ENCODE measurements at regions not wholly inside any gene's neighbourhood (a gene's known extent, or its start where the extent isn't known, plus 50 kb on each side); places are given as distances from the start of the nearest gene placed in this dataset.

DNA sequence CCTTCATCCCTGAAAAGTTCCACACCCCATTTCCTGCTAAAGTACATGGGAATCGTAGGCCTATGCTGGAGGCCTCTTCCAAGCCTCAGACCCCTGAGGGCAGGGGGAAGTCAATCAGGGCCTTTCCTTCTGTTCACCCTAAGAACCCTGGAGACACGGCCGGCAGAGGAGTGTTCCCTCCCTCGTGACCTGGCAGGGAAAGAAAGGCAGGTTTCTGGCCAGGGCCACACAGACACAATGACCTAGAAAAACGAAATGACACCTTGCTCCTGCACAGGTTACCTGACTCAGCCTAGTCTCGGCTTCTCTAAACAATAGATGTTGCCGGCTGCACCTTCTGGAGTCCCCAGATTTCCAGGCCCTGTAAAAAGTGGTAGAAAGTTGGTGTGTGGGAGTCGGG, 60.6 kb upstream of the CADM1 start:
- no peak overlapping the region for H3K9ac ChIP-seq (ENCODE audit: low read length)
- H3K27me3 ChIP-seq (ENCODE audit: insufficient read depth, low read depth, low read length) = no peaks in the 10 kb centered on the region
- H3K4me3 ChIP-seq (ENCODE audit: low read length) = no peak overlapping the region
- H4K20me1 ChIP-seq (ENCODE audit: insufficient read depth) = no peaks in the 10 kb centered on the region
- TF ChIP-seq TAF1 (IDR thresholded peaks at IDR 0.05; ENCODE audit: low read depth) (no peak), EZH2 (IDR thresholded peaks at IDR 0.05; ENCODE audit: borderline replicate concordance, insufficient read depth, low read length, poor library complexity, severe bottlenecking) (no peak), SMC3 (conservative IDR thresholded peaks at IDR 0.05; ENCODE audit: poor library complexity) (no peak), EP300 (conservative IDR thresholded peaks at IDR 0.05; ENCODE audit: poor library complexity, severe bottlenecking) (no peak), POLR2AphosphoS5 (IDR thresholded peaks at IDR 0.05) (no peak), MXI1 (conservative IDR thresholded peaks at IDR 0.05; ENCODE audit: poor library complexity, severe bottlenecking) (no peak), RAD21 (conservative IDR thresholded peaks at IDR 0.05) (no peak)
- TF ChIP-seq, protein P1, sequence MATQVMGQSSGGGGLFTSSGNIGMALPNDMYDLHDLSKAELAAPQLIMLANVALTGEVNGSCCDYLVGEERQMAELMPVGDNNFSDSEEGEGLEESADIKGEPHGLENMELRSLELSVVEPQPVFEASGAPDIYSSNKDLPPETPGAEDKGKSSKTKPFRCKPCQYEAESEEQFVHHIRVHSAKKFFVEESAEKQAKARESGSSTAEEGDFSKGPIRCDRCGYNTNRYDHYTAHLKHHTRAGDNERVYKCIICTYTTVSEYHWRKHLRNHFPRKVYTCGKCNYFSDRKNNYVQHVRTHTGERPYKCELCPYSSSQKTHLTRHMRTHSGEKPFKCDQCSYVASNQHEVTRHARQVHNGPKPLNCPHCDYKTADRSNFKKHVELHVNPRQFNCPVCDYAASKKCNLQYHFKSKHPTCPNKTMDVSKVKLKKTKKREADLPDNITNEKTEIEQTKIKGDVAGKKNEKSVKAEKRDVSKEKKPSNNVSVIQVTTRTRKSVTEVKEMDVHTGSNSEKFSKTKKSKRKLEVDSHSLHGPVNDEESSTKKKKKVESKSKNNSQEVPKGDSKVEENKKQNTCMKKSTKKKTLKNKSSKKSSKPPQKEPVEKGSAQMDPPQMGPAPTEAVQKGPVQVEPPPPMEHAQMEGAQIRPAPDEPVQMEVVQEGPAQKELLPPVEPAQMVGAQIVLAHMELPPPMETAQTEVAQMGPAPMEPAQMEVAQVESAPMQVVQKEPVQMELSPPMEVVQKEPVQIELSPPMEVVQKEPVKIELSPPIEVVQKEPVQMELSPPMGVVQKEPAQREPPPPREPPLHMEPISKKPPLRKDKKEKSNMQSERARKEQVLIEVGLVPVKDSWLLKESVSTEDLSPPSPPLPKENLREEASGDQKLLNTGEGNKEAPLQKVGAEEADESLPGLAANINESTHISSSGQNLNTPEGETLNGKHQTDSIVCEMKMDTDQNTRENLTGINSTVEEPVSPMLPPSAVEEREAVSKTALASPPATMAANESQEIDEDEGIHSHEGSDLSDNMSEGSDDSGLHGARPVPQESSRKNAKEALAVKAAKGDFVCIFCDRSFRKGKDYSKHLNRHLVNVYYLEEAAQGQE (IDR thresholded peaks at IDR 0.05; ENCODE audit: borderline replicate concordance) = no peak
- TF ChIP-seq, protein P2, sequence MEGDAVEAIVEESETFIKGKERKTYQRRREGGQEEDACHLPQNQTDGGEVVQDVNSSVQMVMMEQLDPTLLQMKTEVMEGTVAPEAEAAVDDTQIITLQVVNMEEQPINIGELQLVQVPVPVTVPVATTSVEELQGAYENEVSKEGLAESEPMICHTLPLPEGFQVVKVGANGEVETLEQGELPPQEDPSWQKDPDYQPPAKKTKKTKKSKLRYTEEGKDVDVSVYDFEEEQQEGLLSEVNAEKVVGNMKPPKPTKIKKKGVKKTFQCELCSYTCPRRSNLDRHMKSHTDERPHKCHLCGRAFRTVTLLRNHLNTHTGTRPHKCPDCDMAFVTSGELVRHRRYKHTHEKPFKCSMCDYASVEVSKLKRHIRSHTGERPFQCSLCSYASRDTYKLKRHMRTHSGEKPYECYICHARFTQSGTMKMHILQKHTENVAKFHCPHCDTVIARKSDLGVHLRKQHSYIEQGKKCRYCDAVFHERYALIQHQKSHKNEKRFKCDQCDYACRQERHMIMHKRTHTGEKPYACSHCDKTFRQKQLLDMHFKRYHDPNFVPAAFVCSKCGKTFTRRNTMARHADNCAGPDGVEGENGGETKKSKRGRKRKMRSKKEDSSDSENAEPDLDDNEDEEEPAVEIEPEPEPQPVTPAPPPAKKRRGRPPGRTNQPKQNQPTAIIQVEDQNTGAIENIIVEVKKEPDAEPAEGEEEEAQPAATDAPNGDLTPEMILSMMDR (IDR thresholded peaks at IDR 0.05; ENCODE audit: poor library complexity, severe bottlenecking) = no peak
- no peaks in the 10 kb centered on the region for H3K9me2 ChIP-seq (ENCODE audit: insufficient read depth, low read length)
- H3K9me3 ChIP-seq (ENCODE audit: low read length) = no peaks in the 10 kb centered on the region
- H3K27ac ChIP-seq (ENCODE audit: low read length) = no peak overlapping the region
- H3K4me2 ChIP-seq (ENCODE audit: low read length) = no peak overlapping the region
- H3F3A ChIP-seq (ENCODE audit: insufficient read depth, low read length, poor library complexity, severe bottlenecking) = no peaks in the 10 kb centered on the region
- no peak overlapping the region for H2AFZ ChIP-seq (ENCODE audit: low read depth, low read length)
- no peaks in the 10 kb centered on the region for H3K79me2 ChIP-seq (replicated peaks; ENCODE audit: insufficient read depth, low read length)
- H3K36me3 ChIP-seq (ENCODE audit: insufficient read depth, low read length) = no peaks in the 10 kb centered on the region

DNA sequence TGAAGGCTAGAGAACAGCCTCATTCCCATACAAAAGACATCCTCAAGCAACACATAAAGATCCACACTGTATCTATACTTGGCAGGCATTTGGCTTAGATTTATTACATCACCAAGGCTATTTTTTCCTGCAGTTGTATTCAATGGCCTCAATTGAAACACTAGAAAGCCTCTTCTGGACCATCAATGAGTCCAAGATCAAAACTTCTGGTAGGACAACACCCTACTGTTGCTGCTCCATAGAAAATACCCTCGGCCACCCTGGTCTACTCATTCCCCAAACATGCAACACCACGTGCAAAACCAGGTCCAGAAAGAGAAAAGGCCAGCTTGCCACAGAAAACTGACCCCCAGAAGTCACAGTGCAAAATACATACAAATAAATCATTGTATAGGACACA, 56.9 kb upstream of the CADM1 start:
- no peak for TF ChIP-seq MXI1 (conservative IDR thresholded peaks at IDR 0.05; ENCODE audit: poor library complexity, severe bottlenecking)
- TF ChIP-seq EP300 (conservative IDR thresholded peaks at IDR 0.05; ENCODE audit: poor library complexity, severe bottlenecking) = no peak
- TF ChIP-seq RAD21 (conservative IDR thresholded peaks at IDR 0.05) = no peak
- no peak for TF ChIP-seq TAF1 (IDR thresholded peaks at IDR 0.05; ENCODE audit: low read depth)
- TF ChIP-seq, protein P2 (IDR thresholded peaks at IDR 0.05; ENCODE audit: poor library complexity, severe bottlenecking) = no peak
- no peak for TF ChIP-seq EZH2 (IDR thresholded peaks at IDR 0.05; ENCODE audit: borderline replicate concordance, insufficient read depth, low read length, poor library complexity, severe bottlenecking)
- TF ChIP-seq, protein P1 (IDR thresholded peaks at IDR 0.05; ENCODE audit: borderline replicate concordance) = no peak
- TF ChIP-seq SMC3 (conservative IDR thresholded peaks at IDR 0.05; ENCODE audit: poor library complexity) = no peak
- TF ChIP-seq POLR2AphosphoS5 (IDR thresholded peaks at IDR 0.05) = no peak
- H3K27ac ChIP-seq (ENCODE audit: low read length) = no peak overlapping the region

More for the DNA sequence above, 56.9 kb upstream of the CADM1 start:
- Histone ChIP-seq H2AFZ (ENCODE audit: low read depth, low read length) (no peak overlapping the region), H3K9me2 (ENCODE audit: insufficient read depth, low read length) (no peaks in the 10 kb centered on the region), H3K79me2 (replicated peaks; ENCODE audit: insufficient read depth, low read length) (no peaks in the 10 kb centered on the region), H3K27me3 (ENCODE audit: insufficient read depth, low read depth, low read length) (no peaks in the 10 kb centered on the region), H3K9me3 (ENCODE audit: low read length) (no peaks in the 10 kb centered on the region), H3K4me3 (ENCODE audit: low read length) (no peak overlapping the region), H3K36me3 (ENCODE audit: insufficient read depth, low read length) (no peaks in the 10 kb centered on the region), H3K4me2 (ENCODE audit: low read length) (no peak overlapping the region), H3K9ac (ENCODE audit: low read length) (no peak overlapping the region), H4K20me1 (ENCODE audit: insufficient read depth) (no peaks in the 10 kb centered on the region), H3F3A (ENCODE audit: insufficient read depth, low read length, poor library complexity, severe bottlenecking) (no peaks in the 10 kb centered on the region)

Data from neural cell (in vitro differentiated cells).